Stimulated activated CD4-positive, alpha-beta T cell treated with anti-CD3 and anti-CD28 coated beads, Interleukin-1b, Interleukin-23, amount 100 ng/mL, for 4 hours (primary cell): ENCODE measurements at regions not wholly inside any gene's neighbourhood (a gene's known extent, or its start where the extent isn't known, plus 50 kb on each side); places are given as distances from the start of the nearest gene placed in this dataset.
"Not testable (repeated sequence)": the region's sequence is repeated elsewhere in the genome, so short reads cannot be mapped to it uniquely, and the experiment has no call there.

Experiments used
- DNase-seq, 2 donors: peaks; one replicate each; pipeline ENCODE4 v3.0.0-alpha.2; 2020; ENCODE audit warnings: low read depth in 2 of 2

DNA sequence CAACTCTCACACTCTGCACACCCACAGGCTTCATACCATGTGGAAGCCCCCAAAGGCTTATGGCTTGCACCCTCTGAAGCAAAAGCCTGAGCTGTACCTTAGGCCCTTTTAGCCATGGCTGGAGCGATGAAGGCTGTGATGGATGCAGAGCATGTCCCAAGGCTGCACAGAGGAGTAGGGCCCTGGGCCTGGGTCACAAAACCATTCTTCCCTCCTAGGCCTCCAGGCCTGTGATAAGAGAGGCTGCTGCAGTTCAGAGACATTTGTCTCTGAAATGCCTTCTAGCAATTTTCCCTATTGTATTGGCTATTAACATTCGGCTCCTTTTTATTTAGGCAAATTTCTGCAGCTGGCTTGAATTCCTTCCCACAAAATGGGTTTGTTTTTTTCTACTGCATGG is 1707.7 kb downstream of the MRPL39 start:
- no peak for DNase-seq

DNA sequence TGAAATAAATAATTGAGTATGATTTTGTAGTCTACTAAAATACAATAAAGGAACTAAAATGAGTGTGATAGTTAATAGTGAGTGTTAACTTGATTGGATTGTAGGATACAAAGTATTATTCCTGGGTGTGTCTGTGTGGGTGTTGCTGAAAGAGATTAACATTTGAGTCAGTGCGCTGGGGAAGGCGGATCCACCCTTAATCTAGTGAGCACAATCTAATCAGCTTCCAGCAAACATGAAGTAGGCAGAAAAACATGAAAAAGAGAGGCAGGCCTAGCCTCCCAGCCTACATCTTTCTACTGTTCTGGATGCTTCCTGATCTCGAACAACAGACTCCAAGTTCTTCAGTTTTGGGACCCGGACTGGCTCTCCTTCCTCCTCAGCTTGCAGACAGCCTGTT is 1716.6 kb downstream of the MRPL39 start:
- no peak for DNase-seq

DNA sequence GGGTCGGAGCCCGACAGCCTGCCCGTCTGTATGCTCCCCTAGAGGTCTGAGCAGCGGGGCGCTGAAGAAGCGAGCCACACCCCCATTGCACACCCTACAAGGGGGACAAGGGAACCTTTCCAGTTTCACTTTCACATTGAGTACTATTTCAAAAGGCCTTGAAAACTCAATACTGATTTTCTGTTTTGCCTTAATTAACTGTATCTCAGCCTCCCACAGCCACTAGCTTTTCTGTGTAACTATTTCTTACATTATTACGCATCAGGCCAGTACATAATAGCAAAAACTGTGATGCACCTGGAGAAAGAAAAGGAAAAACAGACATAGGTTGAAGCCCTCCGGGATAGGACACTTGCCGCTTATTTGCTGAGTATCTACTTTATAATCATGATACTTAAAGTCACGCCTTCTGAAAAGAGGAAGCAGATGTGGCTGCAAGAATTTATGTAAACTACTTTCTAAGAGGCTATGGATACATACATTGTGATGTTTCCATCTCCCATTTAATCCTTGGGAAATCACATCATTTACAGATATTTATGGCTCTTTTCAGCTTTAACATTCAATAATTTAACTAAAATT is 1719.5 kb downstream of the MRPL39 start:
- DNase-seq: peak in 1 of 2 donors; percentile 12

DNA sequence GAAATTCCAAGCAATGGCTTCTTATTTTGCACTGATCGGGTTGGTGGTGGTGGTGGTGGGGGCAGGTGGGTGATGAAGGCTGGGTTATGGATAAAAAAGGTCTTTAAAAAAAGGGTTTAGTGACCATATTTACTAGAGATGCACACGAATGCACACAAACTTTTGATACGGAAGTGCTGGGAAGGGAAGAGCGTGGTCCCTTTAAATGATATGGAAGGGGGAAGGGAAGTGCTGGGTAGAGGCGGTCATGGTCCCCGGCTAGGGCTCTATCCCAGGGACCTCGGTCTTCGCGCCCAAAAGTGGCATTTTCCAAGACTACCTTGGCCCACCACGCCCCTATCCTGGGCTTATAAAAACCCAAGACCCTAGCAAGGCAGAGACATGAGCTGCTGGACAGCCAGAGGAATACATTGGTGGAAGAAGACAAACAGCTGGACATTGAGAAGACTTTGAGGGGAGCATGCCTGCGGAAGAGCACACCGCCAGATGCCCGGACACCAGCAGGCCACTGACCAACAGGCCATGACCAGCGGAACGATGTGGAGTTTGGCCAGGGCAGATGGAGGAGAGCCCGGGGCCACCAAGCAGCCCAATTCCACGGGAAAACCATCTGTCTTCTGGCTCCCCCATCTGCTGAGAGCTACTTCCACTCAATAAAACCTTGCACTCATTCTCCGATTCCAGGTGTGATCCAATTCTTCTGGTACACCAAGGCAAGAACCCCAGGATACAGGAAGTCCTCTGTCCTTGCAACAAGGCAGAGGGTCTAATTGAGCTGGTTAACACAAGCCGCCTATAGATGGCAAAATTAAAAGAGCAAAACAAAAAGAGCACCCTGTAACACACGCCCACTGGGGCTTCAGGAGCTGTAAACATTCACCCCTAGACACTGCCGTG is 1720.2 kb downstream of the MRPL39 start:
- no peak for DNase-seq

DNA sequence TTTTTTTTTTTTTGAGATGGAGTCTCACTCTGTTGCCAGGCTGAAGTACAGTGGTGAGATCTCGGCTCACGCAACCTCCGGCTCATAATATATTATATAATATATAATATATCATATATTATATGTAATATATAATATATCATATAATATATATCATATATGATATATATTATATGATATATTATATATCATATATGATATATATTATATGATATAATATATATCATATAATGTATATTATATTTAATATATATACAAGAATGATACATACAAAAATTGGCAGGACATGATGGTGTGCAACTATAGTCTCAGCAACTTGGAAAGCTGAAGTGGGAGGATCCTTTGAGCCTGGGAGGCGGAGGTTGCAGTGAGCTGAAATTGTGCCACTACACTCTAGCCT is 1725.5 kb downstream of the MRPL39 start:
- DNase-seq: no peak

DNA sequence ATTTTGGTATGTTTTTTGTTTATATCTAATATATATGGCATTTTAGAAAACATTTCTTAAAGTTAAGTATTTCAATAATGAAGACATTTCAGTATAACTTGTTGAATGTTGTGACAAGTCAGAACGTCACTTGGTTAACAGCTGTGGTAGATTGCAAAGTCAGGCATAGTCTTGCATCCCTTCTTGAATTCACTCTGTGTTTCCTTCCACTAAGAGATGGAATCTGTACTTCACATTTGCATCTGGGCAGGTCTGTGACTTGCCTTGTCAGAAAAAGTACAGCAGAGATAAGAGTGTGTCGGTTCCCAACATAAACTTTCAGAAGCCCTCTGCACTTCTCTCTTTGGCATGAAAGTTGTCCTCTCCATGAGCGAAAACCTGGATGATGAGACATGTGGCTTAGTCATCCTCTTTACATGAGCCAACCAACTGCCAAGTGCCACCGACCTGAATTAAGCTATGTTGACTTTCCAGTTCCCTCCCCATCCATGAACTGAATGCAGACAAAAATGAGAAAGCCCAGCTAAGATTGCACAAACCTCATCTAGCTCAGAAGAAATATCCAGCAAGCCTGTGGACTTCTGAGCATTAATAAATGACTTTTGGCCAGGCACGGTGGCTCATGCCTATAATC is 1730.2 kb downstream of the MRPL39 start:
- DNase-seq: no peak

DNA sequence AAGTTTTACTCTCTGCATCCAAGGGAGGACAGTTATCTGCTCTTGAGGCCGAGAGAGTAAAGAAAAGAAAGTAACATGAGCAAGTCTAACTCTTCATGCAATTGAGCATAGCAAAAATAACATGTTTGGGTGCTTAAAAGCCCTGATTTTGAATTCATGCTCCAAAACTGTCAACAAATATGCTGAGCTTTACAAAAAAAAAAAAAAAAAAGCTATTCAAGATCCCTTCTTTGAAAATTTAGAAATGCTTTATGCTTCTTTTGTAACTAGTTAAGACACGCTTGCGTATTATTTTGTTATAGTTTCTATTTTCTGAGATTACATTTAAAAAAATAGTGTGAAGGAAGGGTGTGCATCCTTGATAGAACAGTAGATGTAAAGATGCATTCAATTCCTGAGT is 1733.0 kb downstream of the MRPL39 start:
- DNase-seq: no peak

DNA sequence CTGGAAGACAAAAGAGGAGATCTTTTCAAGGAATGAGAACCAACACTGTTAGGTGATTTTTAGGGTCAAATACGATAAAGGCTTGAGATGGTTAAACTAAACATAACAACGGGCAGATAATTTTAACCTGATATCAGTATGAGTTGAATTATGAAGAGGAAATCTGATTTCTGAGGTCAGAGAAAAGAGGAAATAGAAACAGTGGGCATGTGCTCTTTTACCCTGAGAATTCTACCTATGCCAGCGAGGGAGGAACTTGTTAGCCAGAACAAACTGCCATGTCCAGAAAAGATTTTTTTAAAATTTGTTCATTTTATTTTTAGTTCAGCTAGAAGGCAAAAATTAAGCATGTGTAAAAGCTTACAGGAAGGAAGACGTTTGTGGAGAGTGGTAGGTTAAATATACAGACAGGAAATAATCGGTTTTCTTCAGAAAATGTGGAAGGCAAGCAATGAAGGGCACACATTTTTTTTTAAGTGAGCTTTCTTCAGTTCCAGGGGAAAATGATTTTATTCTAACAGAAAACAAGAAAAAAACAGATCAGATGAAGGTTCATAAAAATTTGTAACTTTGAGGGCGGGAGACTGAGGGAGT is 1745.3 kb downstream of the MRPL39 start:
- DNase-seq: no peak

DNA sequence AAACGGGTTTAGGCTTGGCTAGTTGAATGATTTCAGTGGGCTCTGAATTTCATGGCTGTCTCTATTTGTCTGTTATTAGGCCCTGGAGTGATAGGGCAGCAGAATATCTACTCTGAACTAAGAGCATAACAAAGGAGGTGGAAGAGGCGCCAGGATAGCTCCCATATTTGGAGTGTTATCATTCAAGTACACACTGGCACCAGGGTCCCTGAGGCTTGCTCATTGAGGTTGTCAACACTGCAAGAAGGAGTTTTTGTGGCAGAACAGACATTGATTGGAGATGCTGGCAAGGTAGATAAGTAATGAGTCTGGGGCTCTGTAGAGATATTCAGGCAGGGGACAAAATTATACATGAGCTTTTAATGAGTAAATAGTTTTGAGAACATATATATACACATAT is 1748.4 kb downstream of the MRPL39 start:
- no peak for DNase-seq

DNA sequence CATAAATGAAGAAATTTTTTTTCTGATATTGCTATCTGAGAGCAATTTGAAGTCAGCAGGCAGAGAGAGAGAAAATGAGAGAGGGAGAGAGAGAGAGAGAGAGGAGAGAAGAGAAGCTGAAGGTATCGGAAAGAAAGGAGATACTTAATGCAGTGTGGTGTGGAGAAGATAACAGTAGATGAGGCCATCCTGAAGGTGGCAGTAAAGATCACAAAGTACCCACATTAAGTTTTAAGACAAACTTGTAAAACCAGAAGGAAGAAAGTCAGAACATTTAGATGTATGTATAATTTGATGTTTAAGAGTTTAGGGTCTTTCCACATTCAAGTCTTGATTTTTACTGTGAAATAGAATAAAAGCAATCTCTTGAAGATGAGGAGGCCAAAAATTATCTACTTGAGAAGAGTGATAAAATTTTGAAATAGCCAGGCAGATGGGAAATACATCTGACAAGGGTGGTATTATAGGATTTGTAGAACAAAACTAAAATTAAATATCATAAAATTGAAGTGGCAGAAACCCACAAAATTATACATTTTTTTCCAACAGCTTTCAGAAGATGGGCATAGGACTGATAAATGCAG is 1753.4 kb downstream of the MRPL39 start:
- DNase-seq: peak in 1 of 2 donors; percentile 3

DNA sequence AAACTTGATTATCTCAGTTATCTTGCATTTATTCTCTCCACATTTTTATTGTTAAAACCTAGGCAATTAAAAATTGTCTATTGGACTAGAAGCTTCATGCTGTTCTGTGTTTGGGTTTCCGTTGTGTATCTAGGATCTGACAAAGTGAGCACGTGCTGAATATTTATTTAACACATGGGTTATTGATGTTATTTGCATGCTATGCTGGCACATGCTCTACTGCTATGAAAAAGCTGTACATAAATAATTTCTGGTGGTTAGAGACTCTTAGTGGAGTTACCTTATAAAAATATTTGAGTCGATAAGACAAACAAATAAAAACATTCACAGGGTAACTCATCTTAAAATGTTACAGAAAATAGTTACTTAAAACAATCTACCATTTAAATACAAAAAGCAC is 1769.7 kb downstream of the MRPL39 start:
- DNase-seq: no peak

DNA sequence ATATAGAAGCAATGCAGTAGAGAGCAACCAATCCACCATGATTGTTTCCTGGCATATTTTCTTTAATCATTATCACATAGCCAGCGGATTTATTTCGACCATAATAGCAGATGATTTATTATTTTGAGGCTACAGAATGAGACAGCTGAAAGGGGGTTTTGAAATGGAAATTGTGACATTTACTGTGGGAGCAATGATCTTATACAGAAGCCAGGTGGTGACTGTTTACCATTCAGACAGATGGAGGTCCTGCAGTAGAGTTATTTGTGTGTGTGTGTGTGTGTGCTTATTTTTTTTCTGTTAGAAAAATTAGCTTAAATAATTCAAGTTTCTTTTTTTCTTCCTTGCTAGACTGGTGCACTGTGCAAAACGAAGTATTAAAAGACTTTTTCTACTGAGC is 1784.5 kb downstream of the MRPL39 start:
- no peak for DNase-seq

DNA sequence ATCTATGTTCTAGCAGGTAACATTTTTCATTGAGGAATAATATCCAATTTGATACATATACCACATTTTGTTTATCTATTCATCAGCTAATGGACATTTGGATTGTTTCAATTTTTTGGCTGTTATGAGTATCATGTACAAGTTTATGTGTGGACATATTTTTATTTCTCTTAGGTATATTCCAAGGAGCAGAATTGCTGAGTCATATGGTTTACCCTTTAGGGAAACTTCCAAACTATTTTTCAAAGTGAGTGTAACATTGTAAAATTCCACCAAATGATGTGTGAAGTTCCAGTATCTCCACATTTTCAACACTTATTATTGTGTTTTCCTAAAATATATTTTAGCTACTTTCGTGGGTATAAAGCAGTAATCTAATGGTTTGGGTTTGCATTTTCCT is 1789.9 kb downstream of the MRPL39 start:
- no peak for DNase-seq

DNA sequence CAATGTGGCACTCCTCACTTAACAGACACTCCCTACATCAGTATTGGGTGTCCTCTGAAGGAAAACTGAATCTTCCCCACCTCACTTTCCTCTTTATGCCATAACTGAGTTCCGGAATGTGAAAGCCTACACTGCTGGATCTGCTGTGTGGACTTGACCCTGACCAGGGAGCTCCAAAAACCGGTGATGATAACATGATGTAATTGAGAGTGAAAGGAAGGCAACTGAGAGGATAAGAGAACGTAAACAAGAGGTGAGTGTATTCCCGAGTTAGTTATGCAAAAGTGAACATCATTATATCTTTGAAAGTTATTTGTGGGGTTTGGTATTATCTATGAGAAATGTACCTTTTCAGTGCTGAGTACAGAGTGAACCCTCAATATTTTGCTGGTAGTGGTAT is 1794.8 kb downstream of the MRPL39 start:
- no peak for DNase-seq

DNA sequence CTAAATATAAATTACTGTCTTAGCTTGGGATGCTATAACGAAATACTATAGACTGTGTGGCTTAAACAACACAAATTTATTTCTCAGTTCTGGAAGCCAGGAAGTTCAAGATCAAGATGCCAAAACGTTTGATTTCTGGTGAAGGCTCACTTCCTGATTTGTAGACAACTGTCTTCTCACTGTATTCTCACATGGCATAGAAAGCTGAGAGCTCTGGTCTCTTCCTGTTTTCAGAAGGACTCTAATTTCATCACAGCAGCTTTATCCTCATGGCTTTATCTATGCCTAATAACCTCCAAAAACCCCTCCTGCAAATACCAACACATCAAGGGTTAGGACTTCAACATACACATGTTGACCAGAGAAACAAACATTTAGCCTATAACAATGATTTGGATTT is 1795.5 kb downstream of the MRPL39 start:
- DNase-seq: no peak

DNA sequence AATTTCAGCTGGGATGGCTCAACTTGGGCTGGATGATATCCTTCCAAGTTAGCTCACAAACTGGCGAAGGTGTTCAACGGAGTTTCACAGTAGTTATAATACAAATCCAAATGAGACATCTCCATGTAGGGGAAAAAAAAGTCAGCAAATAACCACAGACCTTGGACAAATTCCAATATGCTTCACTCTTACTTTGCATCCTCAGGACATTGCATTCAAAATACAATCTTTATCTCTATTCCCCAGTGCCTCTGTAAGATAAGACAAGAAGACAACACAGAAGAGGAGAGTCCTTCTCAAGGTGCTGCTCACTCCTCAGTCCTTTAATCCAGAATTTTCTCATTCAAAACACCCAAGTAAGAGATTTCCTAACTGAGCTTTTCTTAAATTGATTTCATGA is 1797.7 kb downstream of the MRPL39 start:
- no peak for DNase-seq

DNA sequence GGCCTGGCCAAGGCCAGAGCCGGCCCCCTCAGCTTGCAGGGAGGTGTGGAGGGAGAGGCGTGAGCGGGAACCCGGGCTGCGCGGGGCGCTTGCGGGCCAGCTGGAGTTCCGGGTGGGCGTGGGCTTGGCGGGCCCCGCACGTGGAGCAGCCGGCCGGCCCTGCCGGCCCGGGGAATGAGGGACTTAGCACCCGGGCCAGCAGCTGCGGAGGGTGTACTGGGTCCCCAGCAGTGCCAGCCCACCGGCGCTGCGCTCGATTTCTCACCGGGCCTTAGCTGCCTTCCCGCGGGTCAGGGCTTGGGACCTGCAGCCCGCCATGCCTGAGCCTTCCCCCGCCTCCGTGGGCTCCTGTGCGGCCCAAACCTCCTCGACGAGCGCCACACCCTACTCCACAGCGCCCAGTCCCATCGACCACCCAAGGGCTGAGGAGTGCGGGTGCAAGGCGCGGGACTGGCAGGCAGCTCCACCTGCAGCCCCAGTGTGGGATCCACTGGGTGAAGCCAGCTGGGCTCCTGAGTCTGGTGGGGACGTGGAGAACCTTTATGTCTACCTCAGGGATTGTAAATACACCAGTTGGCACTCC is 1800.2 kb downstream of the MRPL39 start:
- not testable (repeated sequence) for DNase-seq

DNA sequence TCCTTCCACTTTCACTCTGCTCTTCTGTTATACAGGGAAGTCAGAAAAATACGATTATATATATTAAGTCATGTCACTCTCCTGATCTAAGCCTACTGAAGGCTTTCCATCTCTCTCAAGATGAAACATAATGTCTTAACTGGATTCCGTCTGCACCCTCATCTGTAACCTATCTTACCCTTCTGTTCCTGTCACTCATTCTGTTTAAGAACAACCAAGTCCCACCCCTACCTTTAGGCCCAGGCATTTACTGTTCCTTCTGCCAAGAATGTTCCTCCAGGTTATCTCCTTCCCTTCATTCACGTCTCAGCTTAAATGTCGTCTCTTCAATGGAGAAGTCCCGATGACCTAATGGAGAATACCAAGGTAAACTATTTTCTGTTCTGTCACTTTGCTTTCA is 1802.4 kb downstream of the MRPL39 start:
- no peak for DNase-seq

DNA sequence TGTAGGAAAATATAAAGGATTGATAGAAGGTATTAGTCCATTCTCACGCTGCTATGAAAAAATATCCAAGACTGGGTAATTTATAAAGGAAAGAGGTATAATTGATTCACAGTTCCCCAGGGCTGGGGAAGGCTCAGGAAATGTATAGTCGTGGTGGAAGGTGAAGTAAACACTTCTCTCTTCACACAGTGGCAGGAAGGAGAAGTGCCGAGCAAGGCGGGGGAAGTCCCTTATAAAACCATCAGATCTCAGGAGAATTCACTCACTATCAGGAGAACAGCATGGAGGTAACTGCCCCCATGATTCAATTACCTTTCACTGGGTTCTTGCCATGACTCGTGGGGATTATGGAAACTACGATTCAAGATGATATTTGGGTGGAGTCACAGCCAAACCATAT is 1806.0 kb downstream of the MRPL39 start:
- DNase-seq: no peak

DNA sequence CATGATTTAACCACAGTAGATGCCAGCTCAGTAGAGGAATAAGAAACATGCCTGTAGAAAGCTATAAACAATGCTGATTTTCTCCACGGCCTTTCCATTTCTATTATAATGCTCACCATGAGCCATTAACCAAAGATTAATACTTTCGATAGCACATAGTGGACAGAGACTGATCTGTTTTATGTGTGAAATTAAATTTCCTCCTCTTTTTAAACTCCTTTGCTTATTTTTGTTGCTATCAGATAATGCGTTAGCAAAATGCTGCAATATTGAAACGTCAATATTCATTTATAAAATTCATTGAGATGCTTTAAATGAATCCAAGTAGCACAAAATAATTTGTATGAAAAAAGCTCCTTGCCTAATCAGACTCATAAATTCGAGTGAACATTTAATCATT is 1807.9 kb downstream of the MRPL39 start:
- DNase-seq: no peak

DNA sequence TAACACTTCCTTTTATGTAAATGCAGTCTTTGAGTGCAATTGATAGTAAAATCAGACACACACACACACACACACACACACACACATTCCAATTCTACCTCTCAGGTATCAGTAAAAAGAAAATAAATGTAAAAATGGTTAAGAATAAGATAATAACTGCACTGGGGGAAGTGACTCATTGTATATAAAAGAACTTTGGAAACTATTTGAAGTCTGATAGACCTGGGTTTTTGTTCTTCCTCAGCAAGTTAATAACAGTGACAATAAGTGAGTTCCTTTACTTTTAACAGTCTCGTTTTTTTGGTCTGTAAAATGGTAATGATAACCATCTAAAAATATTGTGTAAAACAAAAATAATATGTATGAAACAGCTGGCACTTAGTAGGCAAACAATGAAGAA is 1815.0 kb downstream of the MRPL39 start:
- DNase-seq: no peak

DNA sequence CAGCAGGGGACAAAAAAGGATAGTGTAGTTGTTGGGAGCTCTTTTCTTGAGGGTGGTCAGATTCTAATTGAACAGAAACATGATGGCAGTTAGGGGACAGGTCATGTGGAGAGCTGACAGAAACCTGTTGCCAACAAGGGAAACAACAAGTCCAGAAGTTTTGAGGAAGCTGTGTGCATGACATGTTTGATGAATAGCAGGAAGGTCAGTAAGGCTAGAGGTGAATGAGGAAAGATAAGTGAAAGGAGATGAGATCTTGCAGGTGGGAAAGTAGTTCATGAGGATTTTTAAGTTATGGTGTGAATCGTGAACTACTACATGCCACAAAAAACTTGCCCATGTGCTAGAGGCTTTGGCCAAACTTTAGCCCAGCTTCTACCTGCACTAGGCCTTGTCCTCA is 1817.4 kb downstream of the MRPL39 start:
- DNase-seq: no peak
